ENCODE measurements at regions not wholly inside any gene's neighbourhood (a gene's known extent, or its start where the extent isn't known, plus 50 kb on each side); places are given as distances from the start of the nearest gene placed in this dataset.

DNA sequence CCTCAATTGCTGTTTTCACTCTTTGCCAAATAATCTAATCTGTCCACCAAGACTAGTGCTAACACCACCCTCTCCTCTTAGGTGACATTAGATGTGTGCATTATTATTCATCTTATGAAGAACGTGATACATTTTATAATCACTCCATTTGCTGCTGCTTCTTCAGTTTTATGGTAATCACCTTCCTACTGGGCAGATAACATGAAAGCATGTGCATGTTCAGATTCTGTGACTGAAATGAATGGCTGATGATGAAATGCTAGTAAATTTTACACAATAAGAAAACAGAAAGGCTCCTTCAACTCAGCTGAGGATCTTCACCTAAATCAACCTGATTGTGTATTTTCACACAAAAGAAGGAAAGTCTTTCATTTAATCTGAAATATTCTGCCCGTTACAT, 577.6 kb downstream of the CSNK1G3 start:
- no peak for DNase-seq

DNA sequence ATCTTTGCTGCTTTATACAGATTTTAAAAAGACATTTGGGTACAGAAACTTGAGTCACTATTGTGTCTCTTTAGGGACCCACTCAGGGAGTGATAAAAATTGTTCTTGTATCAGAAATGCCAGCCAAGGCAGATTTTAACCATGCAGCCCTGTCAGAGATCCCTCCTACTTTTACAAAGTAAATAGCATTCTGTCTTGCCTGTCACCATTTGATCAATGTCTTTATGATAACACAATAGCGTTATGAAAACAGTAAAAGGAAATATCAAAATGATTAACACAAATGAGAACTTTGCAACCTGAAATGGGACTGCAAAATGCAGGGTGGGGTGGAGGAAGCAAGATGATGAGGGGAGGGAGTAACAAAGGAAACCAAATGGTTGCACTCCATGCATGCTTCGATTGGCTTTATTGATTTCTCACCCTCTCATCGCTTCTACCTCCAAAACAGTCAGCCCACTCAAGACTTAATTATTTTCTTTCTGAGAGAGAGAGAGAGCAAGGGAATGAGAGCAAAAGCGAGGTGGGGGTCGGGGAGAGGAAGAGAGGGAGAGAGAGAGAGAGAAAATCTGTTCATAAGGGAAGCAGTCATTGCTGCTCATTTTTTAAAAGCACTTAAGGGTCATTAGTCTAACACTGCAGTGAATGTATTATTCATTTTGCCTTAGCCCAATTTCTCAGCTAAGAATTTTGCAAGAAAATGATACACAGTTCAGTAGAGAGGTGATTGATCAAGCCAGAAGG, 576.5 kb downstream of the CSNK1G3 start:
- DNase-seq: no peak

DNA sequence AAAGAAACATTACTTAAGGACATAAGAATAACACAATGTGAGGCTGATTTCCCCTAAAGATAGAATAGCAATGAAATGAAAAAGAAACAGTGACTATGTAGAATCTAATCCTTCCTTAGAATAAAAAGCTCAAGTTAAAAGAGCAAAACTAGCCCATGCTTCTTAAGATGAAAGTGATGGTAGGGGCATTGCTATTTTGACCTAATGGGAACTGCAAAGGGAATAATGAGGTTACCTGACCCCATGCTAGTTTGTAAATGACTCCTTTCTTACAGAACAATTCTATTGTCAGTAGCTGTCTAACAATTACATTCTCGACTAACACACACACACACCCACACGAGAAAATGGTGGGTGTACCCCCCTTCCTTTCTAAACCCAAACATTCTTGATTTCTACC, 575.8 kb downstream of the CSNK1G3 start:
- DNase-seq: no peak

DNA sequence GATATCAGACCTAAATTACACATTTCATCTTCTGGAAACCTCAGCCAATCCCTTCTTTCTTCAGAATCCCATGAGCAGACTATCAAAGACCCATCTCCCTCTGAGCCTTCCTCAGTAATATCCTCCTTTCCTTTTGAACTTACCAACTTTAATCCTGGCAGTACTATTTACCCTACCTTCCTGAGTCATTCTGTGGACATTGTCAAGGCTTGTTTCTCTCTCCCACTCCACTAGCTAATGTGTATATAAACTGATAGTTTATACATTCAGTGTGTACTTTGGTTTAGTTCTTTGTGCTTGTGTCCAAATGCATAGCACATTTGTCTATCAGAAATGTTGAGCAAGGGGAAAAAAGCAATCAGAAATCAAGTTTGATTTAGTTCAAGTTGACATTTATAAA, 568.3 kb downstream of the CSNK1G3 start:
- no peak for DNase-seq

DNA sequence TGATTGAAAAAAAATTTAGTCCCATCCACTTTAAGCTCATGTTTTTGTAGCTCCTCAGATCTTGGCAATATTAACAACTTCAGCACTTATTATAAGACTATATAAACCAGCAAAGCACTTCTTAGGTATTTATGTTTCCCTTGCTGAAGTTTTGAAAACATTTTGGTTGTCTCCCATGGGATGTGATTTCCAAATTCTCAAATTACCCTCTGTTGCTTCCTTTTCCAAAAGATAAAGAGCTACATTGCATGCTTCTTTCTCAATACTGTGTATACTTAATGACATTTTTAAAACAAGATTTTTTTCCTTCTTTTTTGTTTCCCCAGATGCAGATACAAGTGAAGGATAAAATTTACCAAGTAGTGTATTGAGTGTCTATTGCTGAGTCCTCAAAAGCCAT, 567.1 kb downstream of the CSNK1G3 start:
- DNase-seq: no peak

DNA sequence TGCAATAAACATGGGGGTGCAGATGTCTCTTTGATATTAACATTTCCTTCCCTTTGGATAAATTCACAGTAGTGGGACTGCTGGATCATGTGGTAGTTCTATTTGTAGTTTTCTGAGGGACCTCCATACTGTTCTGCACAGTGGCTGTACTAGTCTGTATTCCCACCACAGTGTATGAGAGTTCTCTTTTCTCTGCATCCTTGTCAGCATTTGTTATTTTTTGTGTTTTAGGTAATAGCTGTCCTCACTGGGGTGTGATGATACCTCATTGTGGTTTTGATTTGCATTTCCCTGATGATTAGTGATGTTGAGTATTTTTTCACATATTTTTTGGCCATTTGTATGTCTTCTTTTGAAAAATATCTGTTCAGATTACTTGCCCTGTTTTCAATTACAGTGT, 562.5 kb downstream of the CSNK1G3 start:
- no peak for DNase-seq

DNA sequence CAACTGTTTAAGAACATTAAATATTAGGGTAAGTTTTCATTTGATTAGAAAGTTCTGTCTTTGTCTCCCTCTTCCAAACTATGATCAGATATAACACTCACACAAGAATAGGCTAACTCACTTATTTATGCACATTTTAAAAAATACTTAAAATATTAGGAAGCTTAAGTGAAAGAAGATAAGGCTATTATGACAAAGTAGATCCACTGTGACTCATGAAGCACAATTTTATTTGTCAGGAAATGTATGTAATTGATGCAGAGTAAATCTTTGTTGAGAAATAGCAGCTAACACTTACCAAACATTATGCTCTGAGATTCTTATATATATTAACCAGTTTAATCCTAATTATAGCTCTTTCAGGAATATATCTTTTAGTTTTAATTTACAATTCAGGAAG, 560.6 kb downstream of the CSNK1G3 start:
- no peak for DNase-seq

DNA sequence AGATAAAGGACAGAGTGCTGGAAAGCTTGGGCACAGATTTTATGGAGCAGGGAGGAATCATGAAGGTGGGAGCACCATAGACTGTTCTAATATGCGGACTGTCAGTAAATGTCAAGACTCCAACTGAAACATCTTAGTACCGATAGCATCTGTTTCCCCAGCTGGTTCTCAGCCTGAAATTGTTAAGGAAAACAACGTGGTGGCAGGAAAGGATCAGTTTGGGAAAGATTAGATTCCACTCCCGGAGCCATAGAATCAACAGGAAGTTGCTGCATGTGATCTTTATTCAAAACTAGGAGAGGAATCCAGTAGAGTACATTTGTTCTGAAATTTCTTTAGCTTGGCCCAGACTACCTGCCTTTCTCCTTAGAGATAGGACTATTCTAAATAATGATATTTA, 559.1 kb downstream of the CSNK1G3 start:
- no peak for DNase-seq

DNA sequence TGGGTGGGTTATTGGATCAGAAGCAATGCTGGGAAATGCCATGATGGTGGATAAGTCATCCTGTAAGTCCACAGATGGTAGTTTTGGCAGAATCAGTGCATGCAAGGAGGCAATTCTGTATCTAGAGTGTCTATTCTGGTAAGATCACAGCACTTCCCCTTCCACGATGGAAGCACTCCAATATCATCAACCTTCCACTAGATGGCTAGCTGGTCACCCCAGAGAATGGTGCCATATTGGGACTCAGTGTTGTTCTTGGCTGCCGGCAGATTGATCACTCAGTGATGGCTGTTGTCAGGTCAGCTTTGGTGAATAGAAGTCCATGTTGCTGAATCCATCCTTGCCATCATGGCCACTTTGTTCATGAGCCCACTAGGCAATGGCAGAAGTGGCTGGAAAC, 553.5 kb downstream of the CSNK1G3 start:
- DNase-seq: no peak

DNA sequence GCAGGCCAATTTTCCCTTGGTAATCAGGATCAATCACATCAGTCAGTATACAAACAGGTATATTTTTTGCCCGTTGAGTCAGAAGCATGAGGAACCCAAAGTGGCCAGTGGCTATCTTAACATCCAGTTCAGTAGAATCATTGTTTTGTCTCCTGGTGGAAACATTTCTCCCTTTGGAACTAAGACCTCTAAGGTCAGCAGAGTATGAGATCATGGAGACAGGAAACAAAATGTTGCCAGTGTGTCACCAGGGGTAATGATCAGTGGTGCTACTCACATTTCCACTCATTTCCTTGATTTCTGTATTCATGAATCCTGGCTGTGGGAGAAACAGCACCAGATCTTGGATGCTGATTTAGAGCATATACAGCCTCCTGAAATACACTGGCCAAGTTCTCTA, 553.0 kb downstream of the CSNK1G3 start:
- no peak for DNase-seq

DNA sequence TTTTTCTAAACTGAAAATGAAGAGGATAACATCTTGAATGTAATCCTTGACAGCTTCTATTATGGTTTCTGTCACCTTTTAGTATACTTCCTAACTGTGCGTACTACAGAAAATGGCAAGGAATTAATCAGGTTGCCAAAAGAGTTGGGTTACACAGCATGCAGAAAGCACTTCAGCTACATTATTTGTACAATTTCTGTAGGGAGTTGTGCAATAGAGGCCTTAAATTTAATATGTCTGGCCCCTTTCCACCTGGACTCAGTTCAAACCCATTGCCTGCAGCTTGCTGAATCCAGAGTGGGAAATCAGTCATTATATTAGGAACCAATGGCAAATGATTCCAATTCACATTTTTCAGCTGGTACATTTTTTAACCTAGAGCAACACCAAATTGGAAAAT, 549.7 kb downstream of the CSNK1G3 start:
- no peak for DNase-seq

DNA sequence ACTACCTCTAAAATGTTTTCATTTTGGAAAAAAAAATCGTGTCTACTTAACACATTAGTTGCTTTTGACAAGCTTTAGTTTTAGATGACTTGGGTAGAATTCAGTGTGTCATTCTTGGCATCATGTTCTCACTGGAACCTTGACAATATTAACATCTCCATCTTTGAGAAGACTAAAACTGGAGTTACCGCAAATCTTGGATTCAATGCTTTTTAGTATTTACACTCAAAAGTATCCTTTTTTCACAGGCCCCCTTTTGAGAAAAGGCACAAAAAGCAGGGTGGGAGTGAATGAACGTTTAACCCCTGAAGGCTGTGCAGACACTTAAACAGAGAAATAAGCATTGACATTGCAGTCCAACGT, 549.1 kb downstream of the CSNK1G3 start:
- DNase-seq: no peak

DNA sequence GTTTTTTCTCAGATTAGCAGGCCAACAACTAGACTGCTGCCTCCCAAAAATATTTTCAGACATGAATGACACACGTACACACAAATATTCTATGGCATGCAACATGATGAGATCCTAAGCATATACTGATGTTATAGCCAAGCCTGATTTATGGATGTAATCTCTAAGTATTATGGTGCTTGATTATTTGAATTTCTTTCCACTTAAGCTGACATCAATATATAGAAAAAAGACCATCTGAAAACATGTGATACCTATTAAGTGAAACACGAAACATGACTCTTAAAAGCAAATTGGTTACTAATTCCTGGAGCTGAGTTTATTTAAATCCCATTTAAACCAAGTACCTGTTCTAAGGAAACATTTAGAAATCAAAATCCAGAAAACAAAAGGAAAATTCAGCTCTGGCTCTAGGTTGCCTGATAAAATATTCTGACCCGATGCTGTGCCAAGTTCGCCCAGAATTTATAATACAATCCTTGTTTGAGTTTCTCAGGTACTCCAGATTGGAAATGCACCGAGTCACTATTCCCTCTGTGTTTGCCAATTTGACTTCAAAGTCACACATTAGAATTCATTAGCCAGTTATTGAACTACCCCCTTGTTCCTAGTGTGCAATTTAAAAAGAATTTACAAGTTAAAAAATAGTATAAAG, 548.6 kb downstream of the CSNK1G3 start:
- no peak for DNase-seq

DNA sequence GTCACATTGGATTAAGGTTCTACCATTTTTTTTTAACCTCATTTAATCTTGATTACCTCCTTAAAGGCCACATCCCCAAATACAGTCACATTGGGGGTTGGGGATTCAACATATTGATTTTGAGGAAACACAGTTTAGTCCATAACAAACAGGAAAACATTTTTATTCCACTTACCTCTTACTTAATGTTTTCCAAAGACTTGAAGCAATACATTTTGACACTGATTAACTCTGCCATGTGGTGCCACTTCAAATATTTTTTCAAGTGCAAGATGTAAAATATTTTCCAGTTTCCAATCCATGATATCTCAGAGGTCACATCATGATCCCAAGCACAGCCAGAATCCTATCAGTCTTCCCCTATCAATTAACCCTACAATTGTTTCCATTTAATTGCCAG, 548.0 kb downstream of the CSNK1G3 start:
- no peak for DNase-seq

DNA sequence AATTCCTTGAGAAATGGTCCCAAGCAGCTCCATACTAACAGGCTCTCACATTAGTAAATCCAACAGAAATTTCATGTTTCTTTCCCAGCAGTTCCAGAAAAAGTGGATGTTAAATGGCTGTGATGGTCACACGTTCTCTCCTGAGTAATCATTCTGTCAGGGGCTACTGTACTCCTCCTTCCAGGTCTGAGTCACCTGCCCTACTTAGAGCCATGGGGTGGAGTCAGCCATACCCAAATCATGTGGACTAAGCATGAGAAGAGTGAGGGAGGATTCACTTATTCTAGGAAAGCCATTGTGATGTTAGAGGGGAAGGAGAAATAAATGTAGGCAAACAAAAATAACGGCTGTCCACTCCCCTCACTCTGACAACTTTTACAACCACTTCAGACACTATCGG, 547.2 kb downstream of the CSNK1G3 start:
- no peak for DNase-seq

DNA sequence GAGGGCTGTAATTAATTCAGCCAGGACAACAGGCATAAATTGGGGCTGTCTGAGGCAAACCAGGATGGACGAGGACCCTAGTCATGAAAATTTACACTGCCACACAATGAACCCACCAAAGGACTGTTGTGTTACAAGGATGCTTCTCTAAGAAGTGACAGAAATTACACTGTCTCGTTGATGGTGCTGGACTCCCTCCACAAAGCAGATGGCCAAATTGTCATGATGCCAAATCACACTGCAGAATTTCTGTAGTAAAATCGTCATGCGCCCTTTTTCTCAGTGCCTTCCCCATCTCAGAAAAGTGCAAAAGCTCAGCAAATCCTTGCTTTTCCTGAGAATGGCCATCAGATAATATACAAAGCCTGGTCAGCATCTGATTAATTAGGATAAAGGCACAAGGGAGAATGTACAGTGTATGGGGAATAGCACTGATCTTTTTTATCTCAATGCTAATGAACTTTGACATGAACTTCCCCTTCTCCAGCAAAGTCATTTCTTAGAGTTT, 545.8 kb downstream of the CSNK1G3 start:
- no peak for DNase-seq

DNA sequence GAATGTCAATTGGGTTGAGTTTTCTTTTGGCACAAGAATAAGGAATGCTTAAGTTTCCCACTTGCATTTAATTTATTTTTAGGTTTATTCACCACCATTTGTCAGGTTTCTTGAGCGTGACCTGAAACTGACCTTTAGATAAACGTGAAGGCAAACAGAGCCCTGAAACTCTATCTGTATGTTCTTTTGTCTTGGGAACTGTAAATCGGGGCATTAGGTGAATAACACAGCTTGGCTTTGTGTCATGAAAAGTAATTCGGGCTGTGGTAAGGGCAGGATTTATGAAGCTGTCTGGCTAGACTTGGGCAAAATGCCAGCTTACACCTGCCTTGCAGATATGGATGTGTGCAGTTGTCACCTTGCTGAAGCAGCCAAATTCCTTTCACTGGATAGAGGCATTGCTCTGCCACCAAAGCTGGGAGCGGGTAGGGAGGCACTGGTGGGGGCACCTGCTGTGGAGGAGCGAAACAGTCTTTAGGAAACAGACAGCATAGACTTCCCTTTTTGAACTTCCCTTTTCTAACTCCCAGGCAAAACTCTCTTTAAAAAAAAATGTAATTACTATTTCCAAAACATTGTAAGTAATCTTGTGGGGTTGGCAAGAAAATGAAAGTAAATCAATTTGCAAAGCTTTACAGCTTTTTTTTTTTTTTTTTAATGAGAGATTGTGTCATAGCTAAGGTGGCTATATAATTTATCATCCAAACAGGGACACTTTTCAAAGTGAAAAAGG, 545.2 kb downstream of the CSNK1G3 start:
- no peak for DNase-seq

DNA sequence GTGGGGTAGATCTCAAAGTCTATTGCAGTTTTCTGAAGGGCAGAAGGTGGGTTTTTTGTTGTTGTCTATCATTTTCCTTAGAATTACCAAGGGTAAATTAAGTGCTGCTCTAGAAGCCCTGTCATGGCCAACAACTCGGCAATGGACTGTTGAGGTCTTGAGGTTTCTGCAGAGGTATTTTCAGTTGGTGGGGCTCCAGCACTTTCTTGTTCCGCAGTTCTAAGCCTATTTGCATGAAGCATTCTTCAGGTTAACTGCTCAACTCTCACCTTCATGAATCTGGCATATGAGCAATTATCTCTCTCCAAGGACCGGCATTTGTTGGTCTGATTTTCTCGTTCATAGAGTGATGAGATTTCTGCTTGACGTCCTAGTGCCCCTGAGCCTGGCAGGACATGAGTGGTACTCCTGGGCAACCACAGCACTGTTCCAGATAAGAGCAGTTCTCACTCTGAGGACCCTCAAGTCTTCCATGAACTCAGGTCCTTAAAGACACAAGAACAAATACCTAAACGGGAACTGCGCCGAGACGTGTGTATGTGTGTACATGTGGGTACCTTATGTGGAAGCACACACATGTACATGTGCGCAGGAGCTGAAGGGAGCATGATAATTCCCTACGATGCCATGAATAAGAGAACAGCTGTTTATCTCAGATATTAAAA, 544.5 kb downstream of the CSNK1G3 start:
- no peak for DNase-seq

DNA sequence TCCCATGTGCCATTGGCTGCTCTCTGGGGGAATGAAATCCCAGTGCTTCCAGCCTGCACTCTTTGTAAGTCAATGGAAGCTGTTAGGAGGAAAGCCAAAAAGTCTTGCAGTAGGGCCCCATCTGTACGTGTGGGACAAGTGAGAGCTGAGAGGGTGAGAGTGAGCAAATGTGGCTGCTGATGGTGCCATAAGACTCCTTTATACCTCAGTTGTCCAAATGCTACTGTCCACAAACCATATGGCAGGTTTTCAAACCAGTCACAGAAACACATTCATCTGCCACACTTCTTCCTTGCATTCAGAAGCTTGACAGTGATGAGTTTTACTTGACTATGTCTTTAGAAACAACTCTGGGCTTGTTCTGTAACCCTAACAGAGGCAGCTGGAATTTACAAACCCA, 543.8 kb downstream of the CSNK1G3 start:
- DNase-seq: no peak

DNA sequence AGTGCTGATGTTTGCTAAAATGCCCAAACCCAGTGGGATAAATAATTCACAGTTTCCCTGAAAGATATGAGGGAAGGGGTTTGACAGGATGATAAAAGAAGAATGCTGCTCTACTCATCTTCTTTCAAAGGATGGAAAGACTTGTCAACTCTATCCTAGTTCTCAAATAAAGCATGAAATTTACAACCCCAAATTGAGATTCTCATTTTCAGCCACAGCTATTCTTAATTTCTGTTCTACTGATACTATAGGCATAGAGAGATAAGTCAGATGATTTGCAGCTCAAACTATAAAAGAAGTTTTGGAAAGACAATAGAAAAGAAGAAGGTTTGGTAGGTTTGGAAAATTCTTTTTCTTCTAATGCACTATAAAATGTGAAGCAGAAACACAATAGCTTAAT, 542.6 kb downstream of the CSNK1G3 start:
- no peak for DNase-seq

DNA sequence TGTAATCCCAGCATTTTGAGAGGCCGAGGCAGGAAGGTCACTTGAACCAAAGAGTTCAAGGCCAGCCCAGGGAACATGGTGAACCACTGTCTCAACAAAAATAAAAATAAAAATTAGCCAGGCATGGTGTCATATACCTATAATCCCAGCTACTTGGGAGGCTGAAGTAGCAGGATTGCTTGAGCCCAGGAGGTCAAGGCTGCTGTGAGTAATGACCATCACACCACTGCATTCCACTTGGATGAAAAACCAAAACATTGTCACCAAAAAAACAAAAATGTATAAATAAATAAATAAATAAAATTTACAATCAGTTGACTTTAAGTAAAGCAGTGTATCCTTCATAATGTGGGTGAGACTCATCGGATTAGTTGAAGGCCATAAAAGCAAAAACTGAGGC, 541.4 kb downstream of the CSNK1G3 start:
- no peak for DNase-seq

DNA sequence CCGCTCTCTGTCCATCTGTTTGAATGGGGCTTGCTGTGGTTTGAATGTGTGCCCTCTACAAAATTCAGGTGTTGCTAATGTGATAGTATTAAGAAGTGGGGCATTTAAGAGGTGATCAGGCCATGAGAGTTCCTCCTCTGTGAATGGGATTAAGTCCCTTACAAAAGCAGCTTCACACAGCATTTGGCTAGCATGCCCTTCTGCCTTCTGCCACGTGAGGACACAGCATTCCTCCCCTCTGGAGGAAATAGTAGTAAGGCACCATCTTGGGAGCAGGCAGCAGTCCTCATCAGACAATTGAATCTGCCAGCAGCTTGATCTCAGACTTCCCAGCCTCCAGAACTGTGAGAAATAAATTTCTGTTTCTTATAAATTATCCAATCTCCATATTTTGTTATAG, 540.2 kb downstream of the CSNK1G3 start:
- no peak for DNase-seq

DNA sequence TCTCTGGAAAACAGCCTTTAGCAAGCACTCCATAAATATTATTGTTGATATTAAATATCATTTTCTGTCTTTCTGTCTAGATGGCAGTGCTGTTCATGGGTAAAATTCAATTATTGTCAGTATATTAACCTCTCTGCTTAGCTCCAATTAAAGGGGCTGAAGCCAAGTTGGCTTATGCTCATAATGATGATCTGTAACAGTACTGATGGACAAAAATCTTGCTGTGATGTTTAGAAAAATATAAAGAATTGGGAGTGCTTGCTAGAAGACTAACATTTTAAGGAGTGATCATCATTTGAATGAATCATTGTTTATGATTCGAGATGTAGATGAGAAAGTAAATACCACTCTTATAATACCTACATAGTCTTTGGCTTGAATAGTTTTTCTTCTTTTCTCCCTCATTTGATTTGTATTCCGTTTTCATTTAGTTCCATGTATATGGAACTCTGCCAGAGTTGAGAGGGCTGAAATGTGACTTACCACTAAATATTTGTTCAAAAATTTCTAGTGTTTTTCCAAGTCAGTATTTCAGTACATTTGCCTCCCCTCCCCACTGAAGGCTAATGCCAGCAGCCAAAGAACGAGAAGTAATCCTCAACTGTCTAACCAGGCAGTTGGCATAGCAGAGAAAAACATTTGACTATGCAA, 538.3 kb downstream of the CSNK1G3 start:
- DNase-seq: no peak

All from effector CD8-positive, alpha-beta T cell (primary cell).